T-helper 1 cell treated with Interleukin-12 subunit alpha and Interleukin-12 subunit beta and Interleukin-4 antibody, amounts not matched to agents 30 μg/mL and 1 μg/mL, for 36 hours (primary cell): ENCODE measurements at regions not wholly inside any gene's neighbourhood (a gene's known extent, or its start where the extent isn't known, plus 50 kb on each side); places are given as distances from the start of the nearest gene placed in this dataset.
"Not testable (repeated sequence)": the region's sequence is repeated elsewhere in the genome, so short reads cannot be mapped to it uniquely, and the experiment has no call there.

ENCODE experiments used
- H3K27ac Mint-ChIP-seq: one replicate; pipeline ENCODE4 v1.8.0; 2021; ENCODE audit warnings: mild to moderate bottlenecking, mixed read lengths
- H3K27me3 Mint-ChIP-seq: one replicate; pipeline ENCODE4 v1.8.0; 2021; ENCODE audit warnings: low read depth, mixed read lengths
- H3K36me3 Mint-ChIP-seq: one replicate; pipeline ENCODE4 v1.8.0; 2021; ENCODE audit warnings: low read depth, mixed read lengths
- H3K4me1 Mint-ChIP-seq: one replicate; pipeline ENCODE4 v1.8.0; 2021; ENCODE audit warnings: low read depth, mixed read lengths
- H3K4me3 Mint-ChIP-seq: one replicate; pipeline ENCODE4 v1.8.0; 2021; ENCODE audit warnings: mild to moderate bottlenecking, moderate library complexity, mixed read lengths
- H3K9me3 Mint-ChIP-seq: one replicate; pipeline ENCODE4 v1.8.0; 2021; ENCODE audit warnings: mixed read lengths

DNA sequence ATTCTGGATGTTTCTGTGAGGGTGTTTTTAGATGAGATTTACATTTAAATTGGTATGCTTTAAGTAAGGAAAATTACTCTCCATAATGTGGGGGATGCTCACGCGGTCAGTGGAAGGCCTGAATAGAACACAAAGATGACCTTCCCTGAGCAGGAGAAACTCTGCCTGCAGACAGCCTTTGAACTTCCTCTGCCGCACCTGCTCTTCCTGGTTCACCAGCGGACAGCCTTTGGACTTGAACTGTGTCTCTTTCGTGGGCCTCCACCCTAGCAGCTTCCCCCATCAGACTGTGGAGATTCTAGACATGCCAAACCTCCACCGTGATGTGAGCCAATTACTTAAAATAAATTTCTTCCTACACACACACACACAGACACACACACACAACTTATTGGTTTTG is 210.7 kb downstream of the EFCAB11 start:
- no peak overlapping the region for H3K4me3 Mint-ChIP-seq
- peaks cover 4% of the 10 kb centered on the region for H3K36me3 Mint-ChIP-seq
- no peaks in the 10 kb centered on the region for H3K4me1 Mint-ChIP-seq
- H3K27me3 Mint-ChIP-seq = no peaks in the 10 kb centered on the region
- no peak overlapping the region for H3K27ac Mint-ChIP-seq
- H3K9me3 Mint-ChIP-seq = peaks cover 41% of the 10 kb centered on the region

DNA sequence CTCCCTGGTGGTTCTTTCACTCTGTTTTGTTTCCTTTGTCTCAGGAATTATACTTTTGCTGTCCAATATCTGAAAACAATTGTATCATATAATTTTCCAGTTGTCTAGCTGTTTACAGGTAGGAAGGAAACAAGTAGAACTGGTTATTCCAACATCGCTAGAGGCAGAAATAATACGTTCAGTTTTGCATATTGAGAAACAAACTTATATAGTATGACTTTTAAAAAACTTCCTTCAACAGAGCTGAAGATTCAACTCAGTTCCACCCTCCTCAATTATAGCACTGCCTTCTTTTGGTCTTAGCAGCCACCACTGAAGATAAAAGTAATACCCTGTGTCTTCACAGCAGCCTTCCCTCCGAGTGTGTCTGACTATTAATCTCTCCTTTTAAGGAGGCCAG is 214.3 kb downstream of the EFCAB11 start:
- Mint-ChIP-seq H3K9me3 (peaks cover 27% of the 10 kb centered on the region), H3K4me3 (no peak overlapping the region), H3K36me3 (no peaks in the 10 kb centered on the region), H3K27me3 (no peaks in the 10 kb centered on the region), H3K27ac (no peak overlapping the region), H3K4me1 (no peaks in the 10 kb centered on the region)

DNA sequence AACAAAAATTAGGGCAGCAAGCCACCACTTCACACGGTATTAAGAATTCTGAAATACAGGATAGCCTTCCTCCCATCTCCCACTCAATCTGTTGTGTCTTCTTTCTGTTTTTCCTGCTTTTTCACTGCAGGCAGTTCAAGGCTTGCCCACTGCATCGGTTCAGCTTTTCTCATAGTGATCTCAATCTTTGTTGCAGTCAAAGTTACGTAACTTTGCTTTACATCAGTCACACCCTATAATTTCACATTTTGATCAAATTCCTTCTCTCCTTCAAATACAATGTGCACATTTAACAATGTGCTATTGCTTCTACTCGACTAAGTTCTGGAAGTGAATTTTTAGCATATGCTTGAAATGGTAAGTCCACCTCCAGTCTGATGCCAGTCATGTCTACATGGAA is 217.6 kb downstream of the EFCAB11 start:
- peaks cover 22% of the 10 kb centered on the region for H3K9me3 Mint-ChIP-seq
- H3K36me3 Mint-ChIP-seq = peaks cover 3% of the 10 kb centered on the region
- no peak overlapping the region for H3K27ac Mint-ChIP-seq
- no peak overlapping the region for H3K4me3 Mint-ChIP-seq
- peaks cover 7% of the 10 kb centered on the region for H3K27me3 Mint-ChIP-seq
- no peaks in the 10 kb centered on the region for H3K4me1 Mint-ChIP-seq

DNA sequence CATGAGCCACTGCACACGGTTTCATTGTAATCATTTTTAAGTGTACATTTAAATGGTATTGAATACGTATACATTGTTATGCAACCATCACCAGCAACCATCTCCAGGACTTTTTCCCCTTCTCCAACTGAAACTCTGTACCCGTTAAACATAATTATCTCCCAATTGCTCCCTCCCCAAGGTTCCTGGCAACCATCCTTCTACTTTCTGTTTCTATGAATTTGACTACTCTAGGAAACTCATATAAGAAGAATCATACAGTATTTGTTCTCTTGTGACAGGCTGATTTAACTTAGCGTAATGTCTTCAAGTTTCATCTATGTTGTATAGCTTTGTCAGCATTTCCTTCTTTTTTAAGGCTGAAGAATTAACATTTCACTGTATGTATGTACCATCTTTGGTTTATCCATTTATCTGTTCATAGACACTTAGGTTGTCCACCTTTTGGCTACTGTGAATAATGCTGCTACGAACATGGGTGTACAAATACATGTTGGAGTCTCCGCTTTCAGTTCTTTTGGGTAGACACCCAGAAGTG is 223.1 kb downstream of the EFCAB11 start:
- H3K27me3 Mint-ChIP-seq = peaks cover 7% of the 10 kb centered on the region
- no peak overlapping the region for H3K4me3 Mint-ChIP-seq
- H3K9me3 Mint-ChIP-seq = peaks cover 7% of the 10 kb centered on the region
- H3K36me3 Mint-ChIP-seq = peaks cover 6% of the 10 kb centered on the region
- peaks cover 4% of the 10 kb centered on the region for H3K4me1 Mint-ChIP-seq
- no peak overlapping the region for H3K27ac Mint-ChIP-seq

DNA sequence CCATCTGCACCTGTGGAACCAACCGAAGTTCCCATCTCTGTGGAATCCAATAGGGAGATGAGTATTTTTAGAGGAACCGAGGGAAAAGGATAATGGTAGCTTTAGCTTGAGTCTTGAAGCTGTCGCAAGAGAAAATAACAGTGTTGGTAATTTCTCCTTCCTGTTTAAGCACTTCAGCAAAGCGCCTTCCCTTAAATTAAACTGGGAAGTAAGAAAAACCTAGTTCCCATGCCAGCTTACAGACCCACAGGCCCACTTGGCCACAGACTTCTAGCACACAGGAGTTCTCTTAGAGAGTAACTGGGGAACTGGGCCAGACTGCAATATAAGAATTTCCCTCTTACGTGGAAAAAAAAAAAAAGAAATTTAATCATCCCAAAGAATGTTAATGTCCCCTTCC is 223.8 kb downstream of the EFCAB11 start:
- H3K27ac Mint-ChIP-seq = no peak overlapping the region
- peaks cover 7% of the 10 kb centered on the region for H3K27me3 Mint-ChIP-seq
- peaks cover 7% of the 10 kb centered on the region for H3K9me3 Mint-ChIP-seq
- H3K4me3 Mint-ChIP-seq = no peak overlapping the region
- peaks cover 6% of the 10 kb centered on the region for H3K36me3 Mint-ChIP-seq
- peaks cover 8% of the 10 kb centered on the region for H3K4me1 Mint-ChIP-seq

DNA sequence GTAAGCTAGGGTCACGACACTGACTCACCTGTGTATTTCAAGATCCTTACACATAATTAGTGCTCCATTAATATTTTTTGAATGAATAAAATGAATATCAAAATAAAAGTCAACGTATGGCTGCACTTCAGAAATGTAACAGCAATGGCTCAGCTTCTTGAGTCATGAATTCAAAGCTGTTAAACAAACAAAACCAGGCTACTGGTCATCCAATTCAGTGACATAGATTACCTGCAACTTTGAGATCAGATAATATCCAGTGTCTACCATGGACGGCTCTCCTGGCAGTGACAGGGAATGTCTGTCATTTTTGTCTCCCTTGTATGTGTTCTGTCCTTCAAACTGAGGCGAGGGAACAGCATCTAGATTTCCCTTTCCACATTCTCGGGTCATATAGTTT is 225.6 kb downstream of the EFCAB11 start:
- H3K27me3 Mint-ChIP-seq = peaks cover 7% of the 10 kb centered on the region
- peaks cover 6% of the 10 kb centered on the region for H3K36me3 Mint-ChIP-seq
- H3K4me1 Mint-ChIP-seq = peaks cover 24% of the 10 kb centered on the region
- H3K27ac Mint-ChIP-seq = no peak overlapping the region
- H3K9me3 Mint-ChIP-seq = peaks cover 7% of the 10 kb centered on the region
- no peak overlapping the region for H3K4me3 Mint-ChIP-seq

DNA sequence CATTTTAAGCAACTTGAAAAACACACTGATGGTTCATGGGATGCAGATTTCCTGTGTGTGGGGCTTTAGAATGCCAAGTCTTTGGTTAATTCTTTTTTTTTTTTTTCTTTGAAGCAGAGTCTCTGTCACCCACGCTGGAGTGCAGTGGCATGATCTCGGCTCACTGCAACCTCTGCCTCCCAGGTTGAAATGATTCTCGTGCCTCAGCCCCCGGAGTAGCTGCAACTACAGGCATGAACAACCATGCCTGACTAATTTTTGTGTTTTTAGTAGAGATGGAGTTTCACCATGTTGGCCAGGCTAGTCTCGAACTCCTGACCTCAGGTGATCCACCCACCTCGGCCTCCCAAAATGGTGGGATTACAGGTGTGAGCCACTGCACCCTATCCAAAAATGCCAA is 228.3 kb downstream of the EFCAB11 start:
- H3K27ac Mint-ChIP-seq = peak overlapping the region; percentile 15
- H3K4me1 Mint-ChIP-seq = peaks cover 45% of the 10 kb centered on the region
- H3K9me3 Mint-ChIP-seq, H3K27me3 Mint-ChIP-seq, H3K36me3 Mint-ChIP-seq, H3K4me3 Mint-ChIP-seq: not testable (repeated sequence)

DNA sequence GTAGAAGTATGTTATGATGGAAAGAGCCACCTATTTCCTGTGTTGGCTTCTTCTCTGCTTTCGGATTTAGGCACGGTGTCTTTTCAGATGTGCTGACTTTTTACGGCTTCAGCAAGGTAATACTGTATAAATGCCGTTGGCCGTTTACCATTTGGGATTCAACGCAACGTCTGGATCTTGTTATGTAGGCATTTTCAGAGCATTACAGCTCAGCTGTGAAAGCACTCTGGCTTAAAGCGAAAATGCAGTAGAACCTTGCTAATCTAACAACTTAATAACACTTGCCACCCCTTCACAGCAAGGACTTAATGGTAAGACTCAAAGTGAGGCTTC is 229.9 kb downstream of the EFCAB11 start:
- Mint-ChIP-seq H3K4me3 (peak overlapping the region; percentile 89), H3K36me3 (peaks cover 9% of the 10 kb centered on the region), H3K27me3 (no peaks in the 10 kb centered on the region), H3K4me1 (peaks cover 62% of the 10 kb centered on the region), H3K27ac (peak overlapping the region; percentile 93), H3K9me3 (no peaks in the 10 kb centered on the region)

DNA sequence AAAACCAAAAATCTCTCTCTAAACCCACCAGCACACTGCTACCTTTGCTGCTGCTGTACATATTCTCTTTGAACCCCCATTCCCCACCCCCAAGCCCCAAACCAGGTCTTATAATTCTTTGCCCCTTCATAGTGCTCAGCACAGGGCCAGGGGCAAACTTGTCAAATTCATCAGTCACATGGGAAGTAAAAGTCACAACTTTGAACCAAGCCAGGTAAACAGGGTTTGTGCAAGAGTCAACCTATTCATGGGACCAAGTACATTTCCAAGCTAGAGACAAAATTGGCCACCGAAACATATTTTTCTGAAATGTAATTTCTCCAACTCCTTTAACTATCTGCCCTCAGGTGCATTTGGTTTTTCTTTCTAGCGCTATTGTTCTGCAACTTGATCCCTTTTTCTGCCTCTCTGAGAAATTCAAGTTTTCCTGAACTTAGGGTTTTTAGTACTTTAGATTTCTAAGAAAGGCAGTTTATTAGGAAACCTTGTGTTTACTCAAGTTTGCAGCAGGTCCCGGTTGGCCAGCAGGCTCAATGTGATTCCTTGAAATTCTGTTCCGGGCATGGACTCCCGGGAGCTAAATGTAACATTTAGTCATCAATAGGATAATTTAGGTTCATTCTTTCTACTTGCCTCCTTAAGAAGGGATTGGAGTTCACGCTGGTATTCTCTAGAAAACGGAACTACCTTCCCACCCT is 230.5 kb downstream of the EFCAB11 start:
- Mint-ChIP-seq H3K4me3 (peak overlapping the region; percentile 89), H3K36me3 (peaks cover 9% of the 10 kb centered on the region), H3K27ac (peak overlapping the region; percentile 93), H3K9me3 (no peaks in the 10 kb centered on the region), H3K27me3 (no peaks in the 10 kb centered on the region), H3K4me1 (peaks cover 65% of the 10 kb centered on the region)

DNA sequence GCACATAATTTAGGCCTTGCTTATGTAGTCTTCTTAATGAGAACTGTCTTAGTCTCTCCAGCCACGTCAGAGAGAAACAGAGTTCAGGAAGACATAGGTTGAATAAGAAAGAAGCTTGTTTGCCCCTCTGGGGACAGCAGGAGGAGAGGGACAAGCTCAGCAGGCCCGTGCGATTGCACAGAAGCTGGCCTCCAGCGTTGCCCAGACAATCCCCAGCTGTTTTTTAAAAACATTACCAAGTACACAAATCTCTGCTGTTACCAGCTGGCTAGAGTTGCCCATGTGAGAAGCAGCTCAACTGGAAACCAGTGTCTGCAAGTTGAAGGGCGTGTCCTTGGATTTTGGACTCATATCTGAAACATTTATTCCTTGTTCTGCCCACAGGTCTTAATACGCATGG is 232.6 kb downstream of the EFCAB11 start:
- Mint-ChIP-seq H3K36me3 (peaks cover 5% of the 10 kb centered on the region), H3K4me3 (peak overlapping the region; percentile 26)

DNA sequence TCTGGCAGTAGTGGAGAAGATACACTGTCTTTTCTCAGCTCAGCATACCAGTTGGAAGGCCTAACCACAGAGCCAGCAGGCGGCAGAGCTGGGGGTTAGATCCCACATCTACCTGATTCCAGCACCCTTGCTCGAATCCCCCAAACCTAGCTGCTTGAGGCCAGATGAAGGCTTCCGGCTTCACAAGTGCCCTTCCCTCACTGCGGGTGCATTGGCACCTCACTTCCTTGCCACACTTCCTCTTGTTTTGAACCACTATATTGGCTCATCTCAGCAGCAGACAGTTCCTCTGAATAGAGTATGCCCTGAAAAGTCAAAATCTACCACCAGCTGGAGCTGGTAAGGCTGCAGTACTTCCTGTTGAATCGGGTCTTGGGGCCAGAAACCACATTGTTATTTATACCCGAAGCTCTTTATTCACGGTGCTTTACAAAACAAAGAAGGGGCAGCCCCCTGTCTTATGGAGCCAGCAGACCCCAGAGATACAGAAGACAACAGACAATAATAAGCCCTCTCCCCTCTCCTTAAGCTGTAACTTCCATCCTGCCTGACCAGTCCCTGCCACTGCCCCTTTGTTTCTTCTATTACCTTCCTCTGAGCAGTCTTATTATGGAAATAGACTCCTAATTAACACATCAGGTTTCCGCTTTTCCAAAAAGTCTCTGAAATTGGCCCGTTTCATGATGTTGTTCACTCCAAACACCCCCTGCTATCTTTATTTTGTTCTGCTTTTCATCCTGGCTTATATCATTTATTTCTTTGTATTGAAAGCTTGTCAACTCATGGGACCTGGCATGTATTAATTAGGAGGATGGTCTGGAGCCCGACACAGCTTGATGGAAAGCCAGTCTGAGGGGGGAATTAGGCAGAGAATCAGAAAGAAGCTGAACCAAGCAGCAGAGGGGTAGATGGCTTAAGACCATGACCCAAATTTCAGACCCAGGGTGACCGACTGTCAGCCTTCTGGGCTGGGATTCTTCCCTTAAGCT is 233.5 kb downstream of the EFCAB11 start:
- H3K27me3 Mint-ChIP-seq = no peaks in the 10 kb centered on the region
- no peaks in the 10 kb centered on the region for H3K9me3 Mint-ChIP-seq
- H3K36me3 Mint-ChIP-seq = peaks cover 5% of the 10 kb centered on the region
- H3K4me3 Mint-ChIP-seq = peak overlapping the region; percentile 65
- peak overlapping the region; percentile 89 for H3K27ac Mint-ChIP-seq
- peaks cover 64% of the 10 kb centered on the region for H3K4me1 Mint-ChIP-seq

More for the DNA sequence above, 232.6 kb downstream of the EFCAB11 start:
- H3K9me3 Mint-ChIP-seq = no peaks in the 10 kb centered on the region
- peaks cover 65% of the 10 kb centered on the region for H3K4me1 Mint-ChIP-seq
- peak overlapping the region; percentile 68 for H3K27ac Mint-ChIP-seq
- H3K27me3 Mint-ChIP-seq = no peaks in the 10 kb centered on the region

DNA sequence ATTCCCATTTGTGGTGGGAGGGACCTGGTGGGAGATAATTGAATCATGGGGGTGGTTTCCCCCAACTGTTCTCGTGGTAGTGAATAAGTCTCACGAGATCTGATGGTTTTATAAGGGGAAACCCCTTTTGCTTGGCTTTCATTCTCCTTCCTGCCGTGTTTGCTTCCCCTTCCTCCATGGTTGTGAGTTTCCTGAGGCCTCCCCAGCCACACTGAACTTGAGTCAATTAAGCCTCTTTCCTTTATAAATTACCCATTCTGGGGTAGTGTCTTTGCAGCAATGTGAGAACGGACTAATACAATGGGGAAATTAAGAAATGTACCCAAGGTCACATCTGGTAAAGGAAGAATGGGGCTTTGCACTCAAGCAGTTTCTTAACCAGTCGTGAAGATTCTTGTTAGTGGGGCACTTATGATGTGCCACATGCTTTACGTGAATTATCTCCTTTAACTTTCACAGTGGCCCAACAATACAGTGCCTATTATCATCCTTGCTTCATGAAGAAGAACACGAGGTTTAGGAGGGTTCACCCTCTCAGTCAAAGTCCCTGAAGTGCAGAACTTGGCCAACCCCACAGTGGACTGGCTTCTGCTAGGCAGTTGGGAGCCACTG is 234.3 kb downstream of the EFCAB11 start:
- H3K27ac Mint-ChIP-seq = peak overlapping the region; percentile 89
- peak overlapping the region; percentile 65 for H3K4me3 Mint-ChIP-seq
- peaks cover 5% of the 10 kb centered on the region for H3K36me3 Mint-ChIP-seq
- peaks cover 57% of the 10 kb centered on the region for H3K4me1 Mint-ChIP-seq
- H3K9me3 Mint-ChIP-seq = no peaks in the 10 kb centered on the region
- no peaks in the 10 kb centered on the region for H3K27me3 Mint-ChIP-seq

DNA sequence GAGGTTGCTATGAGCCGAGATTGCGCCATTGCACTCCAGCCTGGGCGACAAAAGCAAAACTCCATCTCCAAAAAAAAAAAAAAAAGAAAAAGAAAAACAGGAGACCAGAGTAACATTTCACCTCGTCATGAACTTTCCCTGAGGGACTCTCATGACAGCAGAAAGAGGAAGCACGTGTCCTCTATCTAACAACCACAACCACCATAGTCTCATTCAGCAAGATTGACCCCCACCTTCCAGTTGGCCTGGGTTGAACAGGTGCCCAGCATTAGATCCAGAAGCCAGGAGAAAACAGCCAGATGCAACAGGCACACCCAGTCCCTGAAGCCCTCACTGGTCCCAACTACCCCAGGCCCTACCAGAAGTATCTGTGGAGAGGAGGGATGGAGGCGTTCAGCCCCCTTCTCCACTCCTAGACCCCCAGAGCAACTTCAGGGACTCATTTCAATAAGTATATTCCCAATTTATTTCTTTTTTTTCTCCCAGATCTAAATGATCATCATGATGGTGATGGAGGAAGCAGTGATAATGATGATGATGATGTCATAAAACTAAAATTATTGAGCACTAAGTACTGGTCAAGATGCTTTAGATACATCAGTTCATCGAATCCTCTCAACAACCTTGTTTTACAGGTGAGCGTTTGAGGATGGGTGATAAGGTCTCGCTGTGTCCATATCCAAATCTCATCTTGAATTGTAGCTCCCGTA is 235.0 kb downstream of the EFCAB11 start:
- peaks cover 51% of the 10 kb centered on the region for H3K4me1 Mint-ChIP-seq

More for the DNA sequence above, 235.0 kb downstream of the EFCAB11 start:
- Mint-ChIP-seq H3K36me3 (peaks cover 5% of the 10 kb centered on the region), H3K27me3 (no peaks in the 10 kb centered on the region), H3K27ac (peak overlapping the region; percentile 89), H3K9me3 (no peaks in the 10 kb centered on the region), H3K4me3 (no peak overlapping the region)
